ENCODE measurements at regions not wholly inside any gene's neighbourhood (a gene's known extent, or its start where the extent isn't known, plus 50 kb on each side); places are given as distances from the start of the nearest gene placed in this dataset.
A peak's percentile ranks its signal among the peaks of the same experiment; 100 is the strongest.

- Histone ChIP-seq H4K91ac (ENCODE audit: low read depth, low read length, poor library complexity) (no peak overlapping the region), H3K9me3 (replicated peaks in 1 of 2; ENCODE audit: control insufficient read depth in 2 of 2, insufficient read depth in 1 of 2, low read depth in 1 of 2, low read length in 2 of 2) (peaks cover 2 to 17% of the 10 kb centered on the region in 2 donors), H2AFZ (ENCODE audit: low read length) (no peak overlapping the region), H2BK5ac (ENCODE audit: low read length) (no peak overlapping the region), H3K14ac (ENCODE audit: low read length) (no peak overlapping the region), H3K18ac (ENCODE audit: low read length) (no peak overlapping the region), H3K4ac (ENCODE audit: low read length) (no peak overlapping the region), H2BK15ac (ENCODE audit: low read length) (no peak overlapping the region), H3K27ac (replicated peaks; ENCODE audit: low read length) (no peak overlapping the region), H3K4me3 (ENCODE audit: low read length in 2 of 2) (no peak overlapping the region), H2AK5ac (ENCODE audit: low read depth, low read length) (no peak overlapping the region), H3K23ac (ENCODE audit: low read depth, low read length, poor library complexity) (no peak overlapping the region), H3K36me3 (replicated peaks in 1 of 2; ENCODE audit: control insufficient read depth in 2 of 2, insufficient read depth in 2 of 2, low read length in 2 of 2) (no peaks in the 10 kb centered on the region), H3K4me1 (ENCODE audit: control insufficient read depth in 2 of 2, insufficient read depth in 1 of 2, low read depth in 1 of 2, low read length in 2 of 2) (peaks cover 2 to 17% of the 10 kb centered on the region in 2 donors), H2BK120ac (ENCODE audit: low read depth, low read length) (no peak overlapping the region), H4K8ac (ENCODE audit: low read depth, low read length) (no peak overlapping the region), H3K9ac (ENCODE audit: low read depth, low read length, poor library complexity) (no peak overlapping the region), H3K27me3 (ENCODE audit: control insufficient read depth in 3 of 3, insufficient read depth in 3 of 3, low read depth in 1 of 3, low read length in 3 of 3) (no peaks in the 10 kb centered on the region), H2BK12ac (ENCODE audit: low read length) (no peak overlapping the region), H3K79me1 (ENCODE audit: low read depth, low read length) (no peaks in the 10 kb centered on the region), H3K4me2 (ENCODE audit: insufficient read depth, low read length, poor library complexity, severe bottlenecking) (no peak overlapping the region)
- WGBS, 2 donors (ENCODE audit: extremely low coverage in 2 of 2, insufficient read length in 2 of 2, insufficient replicate concordance in 1 of 2) = no CpG with 5 or more reads among the region's 7 CpGs
- no peak for DNase-seq (ENCODE audit: low spot score)
These were observed 77.0 kb upstream of the GPR158 start for GRCh38 chr10:25097669-25098411.

GRCh38 chr10:25100141-25100540 is 74.7 kb upstream of the GPR158 start:
- H2AFZ ChIP-seq (ENCODE audit: low read length) = no peak overlapping the region
- no peak overlapping the region for H3K18ac ChIP-seq (ENCODE audit: low read length)
- no peak overlapping the region for H4K8ac ChIP-seq (ENCODE audit: low read depth, low read length)
- no peak for DNase-seq (ENCODE audit: low spot score)
- no peak overlapping the region for H4K91ac ChIP-seq (ENCODE audit: low read depth, low read length, poor library complexity)
- H3K4me3 ChIP-seq (ENCODE audit: low read length in 2 of 2) = no peak overlapping the region
- H2AK5ac ChIP-seq (ENCODE audit: low read depth, low read length) = no peak overlapping the region
- no peak overlapping the region for H3K14ac ChIP-seq (ENCODE audit: low read length)
- no peak overlapping the region for H3K9ac ChIP-seq (ENCODE audit: low read depth, low read length, poor library complexity)
- H3K27ac ChIP-seq (replicated peaks; ENCODE audit: low read length) = no peak overlapping the region
- no peaks in the 10 kb centered on the region for H3K27me3 ChIP-seq (ENCODE audit: control insufficient read depth in 3 of 3, insufficient read depth in 3 of 3, low read depth in 1 of 3, low read length in 3 of 3)
- no peaks in the 10 kb centered on the region for H3K79me1 ChIP-seq (ENCODE audit: low read depth, low read length)
- H3K4me1 ChIP-seq (ENCODE audit: control insufficient read depth in 2 of 2, insufficient read depth in 1 of 2, low read depth in 1 of 2, low read length in 2 of 2) = peaks cover 2 to 17% of the 10 kb centered on the region in 2 donors
- no peak overlapping the region for H3K23ac ChIP-seq (ENCODE audit: low read depth, low read length, poor library complexity)
- no peak overlapping the region for H3K4me2 ChIP-seq (ENCODE audit: insufficient read depth, low read length, poor library complexity, severe bottlenecking)
- no peak overlapping the region for H2BK120ac ChIP-seq (ENCODE audit: low read depth, low read length)
- H3K9me3 ChIP-seq (replicated peaks in 1 of 2; ENCODE audit: control insufficient read depth in 2 of 2, insufficient read depth in 1 of 2, low read depth in 1 of 2, low read length in 2 of 2) = peaks cover 2 to 8% of the 10 kb centered on the region in 2 donors
- no peak overlapping the region for H2BK12ac ChIP-seq (ENCODE audit: low read length)
- no peak overlapping the region for H2BK15ac ChIP-seq (ENCODE audit: low read length)
- H3K36me3 ChIP-seq (replicated peaks in 1 of 2; ENCODE audit: control insufficient read depth in 2 of 2, insufficient read depth in 2 of 2, low read length in 2 of 2) = no peaks in the 10 kb centered on the region
- WGBS, 2 donors (ENCODE audit: extremely low coverage in 2 of 2, insufficient read length in 2 of 2, insufficient replicate concordance in 1 of 2) = no CpG with 5 or more reads among the region's 3 CpGs
- H2BK5ac ChIP-seq (ENCODE audit: low read length) = no peak overlapping the region
- H3K4ac ChIP-seq (ENCODE audit: low read length) = no peak overlapping the region

GRCh38 chr10:25101461-25102146 is 73.2 kb upstream of the GPR158 start:
- no peak overlapping the region for H2BK5ac ChIP-seq (ENCODE audit: low read length)
- H4K8ac ChIP-seq (ENCODE audit: low read depth, low read length) = no peak overlapping the region
- H3K4me2 ChIP-seq (ENCODE audit: insufficient read depth, low read length, poor library complexity, severe bottlenecking) = no peak overlapping the region
- H3K27ac ChIP-seq (replicated peaks; ENCODE audit: low read length) = no peak overlapping the region
- no peak overlapping the region for H2BK120ac ChIP-seq (ENCODE audit: low read depth, low read length)
- H3K9ac ChIP-seq (ENCODE audit: low read depth, low read length, poor library complexity) = no peak overlapping the region
- no peak overlapping the region for H3K23ac ChIP-seq (ENCODE audit: low read depth, low read length, poor library complexity)
- H3K79me1 ChIP-seq (ENCODE audit: low read depth, low read length) = no peaks in the 10 kb centered on the region
- no peaks in the 10 kb centered on the region for H3K36me3 ChIP-seq (replicated peaks in 1 of 2; ENCODE audit: control insufficient read depth in 2 of 2, insufficient read depth in 2 of 2, low read length in 2 of 2)
- peaks cover 0 to 16% of the 10 kb centered on the region in 2 donors for H3K4me1 ChIP-seq (ENCODE audit: control insufficient read depth in 2 of 2, insufficient read depth in 1 of 2, low read depth in 1 of 2, low read length in 2 of 2)
- no peak for DNase-seq (ENCODE audit: low spot score)
- no CpG with 5 or more reads among the region's 1 CpG for WGBS, 2 donors (ENCODE audit: extremely low coverage in 2 of 2, insufficient read length in 2 of 2, insufficient replicate concordance in 1 of 2)
- H3K14ac ChIP-seq (ENCODE audit: low read length) = no peak overlapping the region
- no peaks in the 10 kb centered on the region for H3K27me3 ChIP-seq (ENCODE audit: control insufficient read depth in 3 of 3, insufficient read depth in 3 of 3, low read depth in 1 of 3, low read length in 3 of 3)
- H3K18ac ChIP-seq (ENCODE audit: low read length) = no peak overlapping the region
- H2BK15ac ChIP-seq (ENCODE audit: low read length) = no peak overlapping the region
- H2AK5ac ChIP-seq (ENCODE audit: low read depth, low read length) = no peak overlapping the region
- no peak overlapping the region for H2AFZ ChIP-seq (ENCODE audit: low read length)
- H3K4ac ChIP-seq (ENCODE audit: low read length) = no peak overlapping the region
- H2BK12ac ChIP-seq (ENCODE audit: low read length) = no peak overlapping the region
- no peak overlapping the region for H4K91ac ChIP-seq (ENCODE audit: low read depth, low read length, poor library complexity)
- H3K4me3 ChIP-seq (ENCODE audit: low read length in 2 of 2) = no peak overlapping the region
- H3K9me3 ChIP-seq (replicated peaks in 1 of 2; ENCODE audit: control insufficient read depth in 2 of 2, insufficient read depth in 1 of 2, low read depth in 1 of 2, low read length in 2 of 2) = no peaks in the 10 kb centered on the region

GRCh38 chr10:25102147-25102822 is 72.5 kb upstream of the GPR158 start:
- Histone ChIP-seq H3K79me1 (ENCODE audit: low read depth, low read length) (no peaks in the 10 kb centered on the region), H3K4me1 (ENCODE audit: control insufficient read depth in 2 of 2, insufficient read depth in 1 of 2, low read depth in 1 of 2, low read length in 2 of 2) (peaks cover 0 to 9% of the 10 kb centered on the region in 2 donors), H3K4me2 (ENCODE audit: insufficient read depth, low read length, poor library complexity, severe bottlenecking) (no peak overlapping the region), H4K91ac (ENCODE audit: low read depth, low read length, poor library complexity) (no peak overlapping the region), H2AFZ (ENCODE audit: low read length) (peak overlapping the region; percentile 12), H2BK5ac (ENCODE audit: low read length) (no peak overlapping the region), H3K36me3 (replicated peaks in 1 of 2; ENCODE audit: control insufficient read depth in 2 of 2, insufficient read depth in 2 of 2, low read length in 2 of 2) (no peaks in the 10 kb centered on the region), H2BK12ac (ENCODE audit: low read length) (no peak overlapping the region), H3K27me3 (ENCODE audit: control insufficient read depth in 3 of 3, insufficient read depth in 3 of 3, low read depth in 1 of 3, low read length in 3 of 3) (no peaks in the 10 kb centered on the region), H3K23ac (ENCODE audit: low read depth, low read length, poor library complexity) (no peak overlapping the region), H2BK120ac (ENCODE audit: low read depth, low read length) (no peak overlapping the region), H3K14ac (ENCODE audit: low read length) (no peak overlapping the region), H2AK5ac (ENCODE audit: low read depth, low read length) (no peak overlapping the region), H4K8ac (ENCODE audit: low read depth, low read length) (no peak overlapping the region), H3K9ac (ENCODE audit: low read depth, low read length, poor library complexity) (no peak overlapping the region), H3K9me3 (replicated peaks in 1 of 2; ENCODE audit: control insufficient read depth in 2 of 2, insufficient read depth in 1 of 2, low read depth in 1 of 2, low read length in 2 of 2) (no peaks in the 10 kb centered on the region), H3K4ac (ENCODE audit: low read length) (no peak overlapping the region), H3K18ac (ENCODE audit: low read length) (no peak overlapping the region), H2BK15ac (ENCODE audit: low read length) (no peak overlapping the region), H3K27ac (replicated peaks; ENCODE audit: low read length) (no peak overlapping the region), H3K4me3 (ENCODE audit: low read length in 2 of 2) (no peak overlapping the region)
- DNase-seq (ENCODE audit: low spot score) = no peak
- WGBS, 2 donors (ENCODE audit: extremely low coverage in 2 of 2, insufficient read length in 2 of 2, insufficient replicate concordance in 1 of 2) = no CpG with 5 or more reads among the region's 9 CpGs

Data from neuronal stem cell (in vitro differentiated cells).